LNCaP clone FGC (cell line): ENCODE measurements at regions not wholly inside any gene's neighbourhood (a gene's known extent, or its start where the extent isn't known, plus 50 kb on each side); places are given as distances from the start of the nearest gene placed in this dataset.

Experiments
- DNase-seq: peaks from one replicate; pipeline ENCODE4 v3.0.0-alpha.2; 2011; ENCODE audit warnings: low read depth
- H3K4me3 ChIP-seq: 2 replicates; pipeline ENCODE4 v1.5.1; 2011; ENCODE audit warnings: mild to moderate bottlenecking, low read depth, low read length, control low read depth
- CTCF ChIP-seq: IDR thresholded peaks from 2 replicates; pipeline ENCODE4 v1.5.1; 2012; ENCODE audit warnings: mild to moderate bottlenecking; ENCODE audit not compliant: control insufficient read depth, insufficient read depth; ENCODE audit errors: extremely low read depth

DNA sequence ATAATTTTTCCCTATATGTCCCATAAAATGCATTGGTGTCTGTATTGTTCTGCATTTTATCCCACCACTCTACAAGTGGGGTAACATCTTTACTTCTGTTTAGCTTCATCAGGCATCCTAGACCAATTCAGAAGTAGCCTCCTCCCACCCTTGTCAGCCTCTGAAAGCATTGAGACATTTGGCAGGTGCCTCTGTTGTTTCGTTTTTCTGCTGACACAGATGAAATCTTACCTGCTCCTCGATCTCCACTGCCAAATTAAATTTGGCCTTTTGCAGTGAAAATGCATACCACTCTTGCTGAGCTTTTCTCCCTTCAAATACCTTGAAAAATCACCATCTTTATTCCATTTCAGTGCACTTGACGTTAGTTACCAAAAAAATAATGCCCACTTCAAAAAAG lies 83.5 kb upstream of the STARD13 start:
- no peak overlapping the region for H3K4me3 ChIP-seq
- TF ChIP-seq CTCF, result no peak
- no peak for DNase-seq

- DNase-seq, result no peak
- no peak overlapping the region for H3K4me3 ChIP-seq
- no peak for TF ChIP-seq CTCF
Measured at GRCh38 chr13:33372251-33372919, 86.8 kb upstream of the STARD13 start.

- H3K4me3 ChIP-seq, result no peak overlapping the region
- DNase-seq, result no peak
- TF ChIP-seq CTCF, result no peak
Measured at GRCh38 chr13:33373624-33374023, 88.1 kb upstream of the STARD13 start.

GRCh38 chr13:33375421-33375820 lies 89.9 kb upstream of the STARD13 start:
- no peak for TF ChIP-seq CTCF
- H3K4me3 ChIP-seq, result no peak overlapping the region
- DNase-seq, result no peak

DNA sequence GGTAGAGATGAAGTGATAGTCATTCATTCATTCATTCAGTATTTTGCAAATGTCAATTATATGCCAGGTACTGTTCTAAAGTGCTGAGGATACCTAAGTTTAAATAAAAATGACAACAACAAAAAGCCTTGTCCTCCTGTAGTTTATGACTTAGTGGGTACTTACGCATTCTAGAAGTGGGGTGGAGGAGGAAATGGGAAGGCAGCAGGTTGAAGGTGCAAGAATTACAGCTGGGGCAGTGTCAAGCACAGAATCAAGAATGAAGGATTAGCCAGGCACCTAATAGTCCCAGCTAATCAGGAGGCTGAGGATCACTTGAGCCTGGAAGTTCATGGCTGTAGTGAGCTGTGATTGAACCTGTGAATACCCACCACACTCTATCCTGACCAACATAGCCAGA lies 90.7 kb upstream of the STARD13 start:
- no peak overlapping the region for H3K4me3 ChIP-seq
- TF ChIP-seq CTCF, result no peak
- no peak for DNase-seq

- DNase-seq, result no peak
- H3K4me3 ChIP-seq, result no peak overlapping the region
- no peak for TF ChIP-seq CTCF
Measured at GRCh38 chr13:33377411-33377810, 91.9 kb upstream of the STARD13 start.

GRCh38 chr13:33377825-33378224 lies 92.3 kb upstream of the STARD13 start:
- no peak for DNase-seq
- TF ChIP-seq CTCF, result no peak
- H3K4me3 ChIP-seq, result no peak overlapping the region
